Suprapubic skin (tissue), 4 donors: ENCODE measurements at regions not wholly inside any gene's neighbourhood (a gene's known extent, or its start where the extent isn't known, plus 50 kb on each side); places are given as distances from the start of the nearest gene placed in this dataset.

Experiments used
- DNase-seq, 2 donors: peaks; one replicate each; pipeline ENCODE4 v3.0.0-alpha.2; 2019; ENCODE audit warnings: low spot score in 2 of 2
- H3K27ac ChIP-seq: fragments of 200-600 bp; sonication (generic); one replicate; pipeline ENCODE4 v1.5.1; 2019
- H3K27me3 ChIP-seq: fragments of 200-600 bp; sonication (generic); one replicate; pipeline ENCODE4 v1.5.1; 2019
- H3K36me3 ChIP-seq: fragments of 200-600 bp; sonication (generic); one replicate; pipeline ENCODE4 v1.5.1; 2019
- H3K4me1 ChIP-seq: fragments of 200-600 bp; sonication (generic); one replicate; pipeline ENCODE4 v1.5.1; 2019
- H3K4me3 ChIP-seq: fragments of 200-600 bp; sonication (generic); one replicate; pipeline ENCODE4 v1.5.1; 2019; ENCODE audit warnings: mild to moderate bottlenecking
- H3K9me3 ChIP-seq: fragments of 200-600 bp; sonication (generic); one replicate; pipeline ENCODE4 v1.5.1; 2019
- CTCF ChIP-seq, 2 donors: fragments of 200-600 bp in 1 of 2; fragments of 450-650 bp in 1 of 2; sonication (generic) in 1 of 2; IDR thresholded peaks; one replicate each; pipeline ENCODE4 v1.5.1; 2016 to 2019; ENCODE audit warnings: antibody characterized with exemption in 2 of 2, mild to moderate bottlenecking in 1 of 2, moderate library complexity in 1 of 2
- EP300 ChIP-seq: sonication (generic); formaldehyde crosslinking; IDR thresholded peaks from one replicate; pipeline ENCODE4 v1.6.1; 2017; ENCODE audit warnings: antibody characterized with exemption
- POLR2A ChIP-seq, 2 donors: fragments of 450-650 bp; IDR thresholded peaks; one replicate each; pipeline ENCODE4 v1.6.1; 2017; ENCODE audit warnings: antibody characterized with exemption in 2 of 2, mild to moderate bottlenecking in 2 of 2, moderate library complexity in 2 of 2
- POLR2AphosphoS5 ChIP-seq, 3 donors: sonication (generic); formaldehyde crosslinking; IDR thresholded peaks; one replicate each; pipeline ENCODE4 v1.6.1; 2017; ENCODE audit warnings: antibody characterized with exemption in 3 of 3
- WGBS: methylation state at CpG from one replicate; pipeline ENCODE4 v1.1.5; 2018; 5-methylcytosine and 5-hydroxymethylcytosine counted together

- H3K36me3 ChIP-seq: no peaks in the 10 kb centered on the region
- no peak for TF ChIP-seq POLR2AphosphoS5 (IDR thresholded peaks at IDR 0.05)
- no peak for TF ChIP-seq CTCF (IDR thresholded peaks at IDR 0.05)
- TF ChIP-seq POLR2A (IDR thresholded peaks at IDR 0.05): no peak
- no peak for TF ChIP-seq EP300
- peaks cover 4% of the 10 kb centered on the region for H3K9me3 ChIP-seq
- no peaks in the 10 kb centered on the region for H3K4me1 ChIP-seq
- peaks cover 3% of the 10 kb centered on the region for H3K27me3 ChIP-seq
- no peak overlapping the region for H3K27ac ChIP-seq
- H3K4me3 ChIP-seq: no peak overlapping the region
- 87% methylated on average over 5 of the region's 5 CpGs for WGBS
- DNase-seq: no peak
These were observed 171.5 kb upstream of the IRS2 start for GRCh38 chr13:109957875-109958274.

GRCh38 chr13:109955598-109955997 is 169.2 kb upstream of the IRS2 start:
- Histone ChIP-seq H3K9me3 (peaks cover 4% of the 10 kb centered on the region), H3K27me3 (no peaks in the 10 kb centered on the region), H3K4me3 (no peak overlapping the region), H3K36me3 (no peaks in the 10 kb centered on the region), H3K4me1 (no peaks in the 10 kb centered on the region), H3K27ac (no peak overlapping the region)
- WGBS: 80% methylated on average over 3 of the region's 3 CpGs
- no peak for DNase-seq
- TF ChIP-seq POLR2A (IDR thresholded peaks at IDR 0.05): no peak
- no peak for TF ChIP-seq EP300
- TF ChIP-seq CTCF (IDR thresholded peaks at IDR 0.05): no peak
- no peak for TF ChIP-seq POLR2AphosphoS5 (IDR thresholded peaks at IDR 0.05)

DNA sequence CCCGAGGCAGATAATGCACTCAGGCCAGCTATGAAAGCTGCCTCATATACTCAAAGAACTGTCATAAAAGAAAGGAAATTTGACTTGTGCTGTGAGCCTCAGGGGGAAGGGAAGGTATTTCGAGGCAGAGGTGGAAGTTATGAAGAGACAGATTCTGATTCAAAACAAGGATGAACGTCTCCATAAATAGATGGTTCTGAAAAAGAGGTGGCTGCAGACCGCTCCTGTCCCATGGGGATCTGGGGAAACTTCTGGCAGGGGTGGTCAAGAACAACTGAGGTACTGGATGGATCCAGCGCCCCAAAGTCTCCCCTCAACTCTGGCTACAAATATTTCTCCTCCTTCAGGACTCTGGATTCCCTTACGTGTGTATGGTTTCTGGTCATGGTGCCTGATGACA is 168.1 kb upstream of the IRS2 start:
- H3K36me3 ChIP-seq: no peaks in the 10 kb centered on the region
- TF ChIP-seq CTCF (IDR thresholded peaks at IDR 0.05) (no peak), EP300 (no peak), POLR2AphosphoS5 (IDR thresholded peaks at IDR 0.05) (no peak), POLR2A (IDR thresholded peaks at IDR 0.05) (no peak)
- no peak for DNase-seq
- no peaks in the 10 kb centered on the region for H3K27me3 ChIP-seq
- no peaks in the 10 kb centered on the region for H3K4me1 ChIP-seq
- peaks cover 4% of the 10 kb centered on the region for H3K9me3 ChIP-seq
- WGBS: 78% methylated on average over 6 of the region's 6 CpGs
- H3K27ac ChIP-seq: no peak overlapping the region
- H3K4me3 ChIP-seq: no peak overlapping the region

DNA sequence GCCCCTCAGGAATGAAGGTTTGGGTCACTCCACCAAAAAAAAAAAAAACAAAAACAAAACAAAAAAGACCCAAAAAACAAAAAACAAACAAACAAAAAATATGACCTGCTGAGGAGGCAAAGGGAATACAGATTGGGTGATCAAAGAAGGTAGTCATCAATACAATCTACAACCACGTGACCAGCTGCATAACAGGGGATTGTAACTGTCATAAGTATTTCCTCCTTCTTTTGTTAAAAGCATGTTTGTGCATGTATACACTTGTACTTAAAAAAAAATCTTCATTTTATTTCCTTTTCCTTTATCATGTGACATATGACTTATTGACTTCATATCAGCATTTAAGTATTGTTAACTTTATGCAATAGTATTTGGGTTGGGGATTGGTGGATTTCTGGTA is 165.1 kb upstream of the IRS2 start:
- TF ChIP-seq POLR2AphosphoS5 (IDR thresholded peaks at IDR 0.05): no peak
- TF ChIP-seq EP300: no peak
- no peak for TF ChIP-seq POLR2A (IDR thresholded peaks at IDR 0.05)
- TF ChIP-seq CTCF (IDR thresholded peaks at IDR 0.05): no peak
- Histone ChIP-seq H3K4me3 (no peak overlapping the region), H3K27ac (no peak overlapping the region), H3K9me3 (no peaks in the 10 kb centered on the region), H3K27me3 (no peaks in the 10 kb centered on the region), H3K4me1 (no peaks in the 10 kb centered on the region), H3K36me3 (no peaks in the 10 kb centered on the region)
- WGBS: 56% methylated on average over 1 of the region's 1 CpG
- DNase-seq: no peak

DNA sequence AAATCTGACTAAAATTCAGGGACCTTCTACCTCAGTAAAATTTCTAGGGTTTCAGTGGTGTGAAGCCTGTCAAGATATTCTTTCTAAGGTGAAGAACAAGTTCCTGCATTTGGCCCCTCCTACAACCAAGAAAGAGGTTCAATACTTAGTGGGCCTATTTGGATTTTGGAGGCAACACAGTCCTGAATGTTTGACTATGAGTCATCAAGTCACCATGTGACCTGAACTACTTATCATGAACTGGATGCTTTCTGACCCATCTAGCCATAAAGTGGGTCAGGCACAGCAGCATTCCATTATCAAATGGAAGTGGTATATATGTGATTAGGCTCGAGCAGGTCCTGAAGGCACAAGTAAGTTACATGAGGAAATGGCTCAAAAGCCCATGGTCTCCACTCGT is 163.0 kb upstream of the IRS2 start:
- WGBS: 100% methylated on average over 1 of the region's 2 CpGs
- TF ChIP-seq EP300: no peak
- TF ChIP-seq CTCF (IDR thresholded peaks at IDR 0.05): no peak
- no peak for TF ChIP-seq POLR2A (IDR thresholded peaks at IDR 0.05)
- TF ChIP-seq POLR2AphosphoS5 (IDR thresholded peaks at IDR 0.05): no peak

More for the DNA sequence above, 163.0 kb upstream of the IRS2 start:
- Histone ChIP-seq H3K27ac (no peak overlapping the region), H3K4me1 (no peaks in the 10 kb centered on the region), H3K4me3 (no peak overlapping the region), H3K9me3 (no peaks in the 10 kb centered on the region), H3K27me3 (no peaks in the 10 kb centered on the region), H3K36me3 (no peaks in the 10 kb centered on the region)
- DNase-seq: no peak
